T-helper 2 cell treated with Interferon-gamma antibody and Interleukin-4, amounts not matched to agents 5 μg/mL and 100 μg/mL, for 36 hours (primary cell): ENCODE measurements at regions not wholly inside any gene's neighbourhood (a gene's known extent, or its start where the extent isn't known, plus 50 kb on each side); places are given as distances from the start of the nearest gene placed in this dataset.
A peak's percentile ranks its signal among the peaks of the same experiment; 100 is the strongest.

Source experiments
- DNase-seq: peaks from one replicate; pipeline ENCODE4 v3.0.0; 2021; ENCODE audit warnings: low spot score
- H3K27ac Mint-ChIP-seq: one replicate; pipeline ENCODE4 v1.8.0; 2021; ENCODE audit warnings: mild to moderate bottlenecking, mixed read lengths
- H3K27me3 Mint-ChIP-seq: one replicate; pipeline ENCODE4 v1.8.0; 2021; ENCODE audit warnings: low read depth, mixed read lengths
- H3K36me3 Mint-ChIP-seq: one replicate; pipeline ENCODE4 v1.8.0; 2021; ENCODE audit warnings: low read depth, mixed read lengths
- H3K4me1 Mint-ChIP-seq: one replicate; pipeline ENCODE4 v1.8.0; 2021; ENCODE audit warnings: low read depth, mixed read lengths
- H3K4me3 Mint-ChIP-seq: one replicate; pipeline ENCODE4 v1.8.0; 2022; ENCODE audit warnings: mild to moderate bottlenecking, moderate library complexity, mixed read lengths
- H3K9me3 Mint-ChIP-seq: one replicate; pipeline ENCODE4 v1.8.0; 2021; ENCODE audit warnings: mixed read lengths

GRCh38 chr17:77872714-77873499 lies 85.6 kb upstream of the TNRC6C start:
- H3K36me3 Mint-ChIP-seq = peaks cover 18% of the 10 kb centered on the region
- H3K4me3 Mint-ChIP-seq = peak overlapping the region; percentile 73
- peaks cover 38% of the 10 kb centered on the region for H3K4me1 Mint-ChIP-seq
- peak overlapping the region; percentile 55 for H3K27ac Mint-ChIP-seq
- H3K27me3 Mint-ChIP-seq = no peaks in the 10 kb centered on the region
- no peak for DNase-seq
- H3K9me3 Mint-ChIP-seq = peaks cover 12% of the 10 kb centered on the region

- Mint-ChIP-seq H3K4me1 (peaks cover 39% of the 10 kb centered on the region), H3K27me3 (no peaks in the 10 kb centered on the region), H3K9me3 (peaks cover 12% of the 10 kb centered on the region), H3K4me3 (peak overlapping the region; percentile 59), H3K36me3 (peaks cover 18% of the 10 kb centered on the region), H3K27ac (no peak overlapping the region)
- no peak for DNase-seq
Observed at GRCh38 chr17:77873500-77874302, 84.8 kb upstream of the TNRC6C start.

- DNase-seq = no peak
- no peaks in the 10 kb centered on the region for H3K27me3 Mint-ChIP-seq
- peaks cover 12% of the 10 kb centered on the region for H3K9me3 Mint-ChIP-seq
- peaks cover 18% of the 10 kb centered on the region for H3K36me3 Mint-ChIP-seq
- no peak overlapping the region for H3K4me3 Mint-ChIP-seq
- H3K4me1 Mint-ChIP-seq = peaks cover 36% of the 10 kb centered on the region
- no peak overlapping the region for H3K27ac Mint-ChIP-seq
Observed at GRCh38 chr17:77874303-77875050, 84.0 kb upstream of the TNRC6C start.

DNA sequence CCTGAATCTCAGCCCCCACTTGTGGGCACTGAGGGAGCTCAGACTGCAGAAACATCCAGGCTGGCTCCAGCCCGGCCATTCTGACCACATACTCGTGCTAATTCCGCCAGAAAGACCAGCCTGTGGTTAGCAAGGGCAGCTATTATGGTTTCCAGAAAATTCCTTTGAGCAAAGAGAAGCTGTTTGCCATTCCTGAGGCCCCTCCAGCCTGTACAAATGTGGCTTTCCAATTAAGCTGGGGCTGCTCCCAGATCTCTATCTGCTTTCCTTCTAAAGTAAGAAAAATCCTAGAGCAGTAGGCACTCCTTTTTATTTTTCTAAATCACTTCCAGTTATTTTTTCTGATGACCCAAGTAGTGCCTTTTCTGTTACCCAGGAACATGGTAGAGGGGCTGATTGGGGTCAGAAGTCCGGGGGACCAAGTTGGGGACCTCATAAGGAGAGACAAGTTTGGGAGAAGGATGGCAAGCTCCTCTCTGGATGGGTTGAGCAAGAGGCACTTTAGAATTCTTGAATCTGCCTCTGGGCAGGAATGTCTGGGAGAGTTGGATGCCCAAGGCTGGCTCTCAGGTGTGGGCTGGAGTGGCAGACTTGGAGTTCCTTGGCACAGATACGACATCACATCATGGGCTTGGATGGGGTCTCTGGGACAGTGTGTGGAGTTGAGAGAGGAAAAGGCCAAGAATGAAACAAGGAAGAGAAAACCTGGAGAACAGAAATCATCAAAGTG lies 83.3 kb upstream of the TNRC6C start:
- Mint-ChIP-seq H3K9me3 (peaks cover 12% of the 10 kb centered on the region), H3K4me3 (no peak overlapping the region), H3K27ac (no peak overlapping the region), H3K27me3 (no peaks in the 10 kb centered on the region), H3K36me3 (peaks cover 18% of the 10 kb centered on the region), H3K4me1 (peaks cover 33% of the 10 kb centered on the region)
- DNase-seq = no peak

- H3K9me3 Mint-ChIP-seq = peaks cover 12% of the 10 kb centered on the region
- no peak for DNase-seq
- peaks cover 38% of the 10 kb centered on the region for H3K4me1 Mint-ChIP-seq
- H3K27ac Mint-ChIP-seq = no peak overlapping the region
- H3K27me3 Mint-ChIP-seq = no peaks in the 10 kb centered on the region
- H3K4me3 Mint-ChIP-seq = no peak overlapping the region
- peaks cover 18% of the 10 kb centered on the region for H3K36me3 Mint-ChIP-seq
Observed at GRCh38 chr17:77875881-77876509, 82.5 kb upstream of the TNRC6C start.

DNA sequence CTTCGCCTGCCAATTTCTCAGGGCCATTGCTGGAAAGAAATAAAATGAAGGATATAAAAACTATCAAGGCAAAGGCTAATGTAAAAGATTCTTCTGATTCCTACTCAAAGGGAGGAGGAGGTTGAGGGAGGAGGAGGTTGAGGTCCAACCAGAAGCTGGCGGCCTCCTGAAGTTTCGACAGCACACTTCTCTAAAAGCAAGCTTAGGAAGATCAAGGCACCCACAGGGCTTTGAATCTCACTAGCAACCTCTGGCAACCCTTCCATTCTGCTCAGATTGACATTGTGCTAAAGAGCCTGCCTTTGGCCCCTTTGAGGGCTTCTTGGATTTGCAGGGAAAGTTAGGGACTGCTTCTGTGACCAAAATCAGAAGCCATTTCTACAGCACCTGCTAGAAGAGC lies 81.5 kb upstream of the TNRC6C start:
- peaks cover 12% of the 10 kb centered on the region for H3K9me3 Mint-ChIP-seq
- H3K4me1 Mint-ChIP-seq = peaks cover 41% of the 10 kb centered on the region
- H3K36me3 Mint-ChIP-seq = peaks cover 18% of the 10 kb centered on the region
- H3K27me3 Mint-ChIP-seq = no peaks in the 10 kb centered on the region
- no peak overlapping the region for H3K4me3 Mint-ChIP-seq
- no peak overlapping the region for H3K27ac Mint-ChIP-seq
- DNase-seq = no peak

DNA sequence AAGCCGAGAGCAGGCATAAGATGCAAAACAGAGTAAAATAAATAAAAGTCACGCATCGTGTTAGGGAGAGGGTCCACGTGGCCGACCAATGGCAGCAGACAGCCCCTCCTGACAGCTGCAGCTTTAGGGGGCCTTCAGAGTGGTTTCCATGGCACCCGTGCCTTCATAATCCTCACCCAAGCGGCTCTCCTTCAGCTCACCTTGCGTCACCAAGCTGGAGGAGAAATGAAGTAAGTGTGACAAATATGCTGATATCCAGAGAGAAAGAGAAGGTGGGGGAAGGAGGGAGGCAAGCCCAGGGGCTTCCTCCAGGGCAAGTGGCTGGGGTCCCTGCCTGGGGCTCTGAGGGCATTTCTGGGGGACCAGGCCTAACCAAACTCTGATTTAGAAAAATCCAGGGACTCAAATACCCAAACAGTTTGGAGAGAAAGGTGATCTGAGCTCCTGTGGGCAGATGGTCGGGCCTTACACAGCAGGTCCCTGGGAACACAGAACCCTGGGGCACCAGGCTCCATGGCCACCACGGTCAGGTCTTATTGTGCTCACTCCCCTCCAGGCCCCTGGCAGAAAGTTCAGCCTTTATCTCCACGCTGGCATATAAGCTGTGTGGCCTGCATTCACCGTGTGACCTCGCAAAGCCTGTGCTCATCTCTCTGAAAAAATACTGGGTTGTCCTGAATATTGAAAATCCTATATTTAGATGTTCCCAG lies 80.7 kb upstream of the TNRC6C start:
- Mint-ChIP-seq H3K4me1 (peaks cover 41% of the 10 kb centered on the region), H3K9me3 (peaks cover 12% of the 10 kb centered on the region), H3K36me3 (peaks cover 18% of the 10 kb centered on the region), H3K4me3 (no peak overlapping the region), H3K27ac (peak overlapping the region; percentile 28), H3K27me3 (no peaks in the 10 kb centered on the region)
- no peak for DNase-seq

DNA sequence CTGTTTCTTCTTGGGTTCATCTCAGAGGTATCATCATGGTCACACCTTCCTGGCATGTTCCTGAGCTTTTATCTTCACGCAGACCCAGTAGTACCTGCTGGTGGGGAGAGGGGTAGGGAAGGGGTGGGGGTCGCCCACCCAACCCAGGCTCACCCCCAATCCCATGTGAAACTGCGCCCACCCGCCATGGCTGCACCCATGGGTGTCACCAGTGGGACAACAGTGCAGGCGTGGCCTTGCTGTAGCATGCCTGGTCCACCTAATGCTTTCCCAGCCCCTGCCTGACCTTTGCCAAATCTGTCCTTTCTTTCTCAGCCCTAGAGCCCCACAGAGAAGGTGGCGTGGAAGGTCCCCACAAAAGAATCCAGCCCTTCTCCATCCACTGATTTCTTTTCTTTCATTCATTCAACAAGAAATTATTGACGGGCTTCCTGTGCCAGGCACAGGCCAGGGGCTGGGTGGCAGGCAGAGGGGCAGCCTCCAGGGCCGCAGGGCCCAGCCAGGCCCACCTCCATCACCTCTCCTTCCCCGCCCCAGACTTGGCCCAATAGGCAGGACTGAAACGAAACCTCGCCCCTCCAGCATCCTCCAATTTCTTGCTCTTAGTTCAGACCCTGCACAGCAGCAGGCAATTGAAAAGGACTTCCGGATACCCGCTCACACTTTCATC lies 79.1 kb upstream of the TNRC6C start:
- Mint-ChIP-seq H3K4me3 (no peak overlapping the region), H3K27me3 (no peaks in the 10 kb centered on the region), H3K9me3 (peaks cover 12% of the 10 kb centered on the region), H3K36me3 (peaks cover 13% of the 10 kb centered on the region), H3K4me1 (peaks cover 35% of the 10 kb centered on the region), H3K27ac (no peak overlapping the region)
- DNase-seq = no peak

DNA sequence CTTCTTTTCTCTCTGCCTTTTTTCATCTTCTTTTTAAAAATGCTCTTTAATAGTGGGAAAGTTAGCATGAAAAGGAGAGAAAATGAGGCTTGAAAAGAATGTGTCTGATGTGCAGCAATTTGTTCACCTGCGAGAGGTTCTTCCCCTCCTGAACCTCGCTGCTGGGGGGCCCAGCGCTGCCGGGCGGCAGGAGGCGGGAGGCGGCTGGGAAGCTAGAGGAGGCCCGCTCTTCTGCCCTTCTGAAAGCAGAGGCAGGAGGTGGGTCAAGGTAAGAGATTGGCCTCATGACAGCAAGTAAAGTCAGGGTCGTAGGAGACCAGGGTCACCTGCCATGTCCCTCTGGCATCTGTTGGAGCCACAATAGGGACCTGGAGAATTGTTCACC lies 78.6 kb upstream of the TNRC6C start:
- Mint-ChIP-seq H3K36me3 (peaks cover 11% of the 10 kb centered on the region), H3K27ac (no peak overlapping the region), H3K9me3 (peaks cover 12% of the 10 kb centered on the region), H3K27me3 (peaks cover 2% of the 10 kb centered on the region), H3K4me1 (peaks cover 35% of the 10 kb centered on the region), H3K4me3 (no peak overlapping the region)
- no peak for DNase-seq

GRCh38 chr17:77880711-77881450 lies 77.6 kb upstream of the TNRC6C start:
- Mint-ChIP-seq H3K27ac (peak overlapping the region; percentile 99), H3K27me3 (peaks cover 5% of the 10 kb centered on the region), H3K4me3 (peak overlapping the region; percentile 90), H3K9me3 (peaks cover 4% of the 10 kb centered on the region), H3K36me3 (peaks cover 4% of the 10 kb centered on the region), H3K4me1 (peaks cover 40% of the 10 kb centered on the region)
- no peak for DNase-seq

GRCh38 chr17:77881545-77881944 lies 77.0 kb upstream of the TNRC6C start:
- no peaks in the 10 kb centered on the region for H3K36me3 Mint-ChIP-seq
- peaks cover 44% of the 10 kb centered on the region for H3K4me1 Mint-ChIP-seq
- H3K27me3 Mint-ChIP-seq = peaks cover 12% of the 10 kb centered on the region
- H3K9me3 Mint-ChIP-seq = no peaks in the 10 kb centered on the region
- peak overlapping the region; percentile 99 for H3K27ac Mint-ChIP-seq
- H3K4me3 Mint-ChIP-seq = peak overlapping the region; percentile 90
- peak; percentile 81 for DNase-seq

DNA sequence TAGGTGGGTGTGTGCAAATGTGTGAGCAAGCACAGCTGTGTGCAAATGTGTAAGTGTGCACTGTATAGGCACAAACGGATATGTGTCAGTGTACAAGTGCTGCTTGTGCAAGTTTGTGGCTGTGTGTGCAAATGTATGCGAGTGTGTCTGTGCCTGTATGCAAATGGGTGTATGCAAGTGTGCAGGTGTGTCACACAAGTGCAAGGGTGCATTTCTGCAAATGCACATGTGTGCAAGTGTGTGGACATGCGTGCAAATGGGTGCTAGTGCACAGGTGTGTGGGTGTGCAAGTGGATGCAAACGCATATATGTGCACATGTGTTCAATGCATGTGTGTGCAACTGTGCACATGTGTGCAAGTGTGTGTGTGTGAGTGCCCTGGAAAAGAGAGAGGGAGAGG lies 76.5 kb upstream of the TNRC6C start:
- DNase-seq = no peak

More for the DNA sequence above, 76.5 kb upstream of the TNRC6C start:
- peaks cover 48% of the 10 kb centered on the region for H3K4me1 Mint-ChIP-seq
- peak overlapping the region; percentile 99 for H3K27ac Mint-ChIP-seq
- no peaks in the 10 kb centered on the region for H3K36me3 Mint-ChIP-seq
- no peaks in the 10 kb centered on the region for H3K9me3 Mint-ChIP-seq
- peak overlapping the region; percentile 90 for H3K4me3 Mint-ChIP-seq
- H3K27me3 Mint-ChIP-seq = peaks cover 17% of the 10 kb centered on the region
